ENCODE measurements at regions not wholly inside any gene's neighbourhood (a gene's known extent, or its start where the extent isn't known, plus 50 kb on each side); places are given as distances from the start of the nearest gene placed in this dataset.

DNA sequence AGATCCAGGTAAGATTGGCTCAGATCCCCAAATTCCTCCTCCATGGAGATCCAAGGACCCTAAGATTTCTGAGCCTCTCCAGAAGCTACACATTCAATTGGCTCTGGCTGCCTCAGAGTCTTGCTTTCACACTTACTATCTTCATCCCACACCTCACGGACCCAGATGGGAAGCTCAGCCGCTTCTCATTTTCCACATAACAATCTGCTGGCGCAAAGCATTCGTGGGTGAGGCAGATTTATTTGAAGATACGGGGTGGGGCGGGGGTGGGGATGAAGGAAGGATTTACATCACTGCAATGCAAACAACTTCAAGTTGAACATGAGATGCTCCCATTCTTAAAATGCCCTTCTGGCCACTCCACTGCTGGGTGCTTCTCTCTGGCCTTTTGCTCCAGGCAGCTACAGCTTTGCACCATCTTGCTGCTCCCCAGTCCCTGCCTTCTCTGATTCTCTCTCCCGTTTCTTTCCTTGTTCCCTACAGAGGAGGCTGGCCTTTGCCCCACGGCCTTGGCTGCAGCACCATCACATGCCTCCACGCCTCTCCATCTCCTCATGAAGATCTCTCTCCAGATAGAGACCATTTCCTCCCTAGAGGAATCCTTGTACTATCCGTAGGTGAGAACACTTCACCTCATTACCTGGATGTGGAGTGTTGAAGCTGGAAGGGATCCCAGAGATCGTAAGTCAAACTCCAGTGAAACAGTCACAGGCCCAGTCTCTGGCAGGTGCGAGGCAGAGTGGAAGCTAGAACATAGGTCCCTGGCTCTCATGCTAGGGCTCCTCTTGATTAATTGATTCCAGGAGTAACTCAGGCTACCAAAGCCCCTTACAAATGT, 175.9 kb downstream of the RPLP1 start:
- TF ChIP-seq, protein P1, sequence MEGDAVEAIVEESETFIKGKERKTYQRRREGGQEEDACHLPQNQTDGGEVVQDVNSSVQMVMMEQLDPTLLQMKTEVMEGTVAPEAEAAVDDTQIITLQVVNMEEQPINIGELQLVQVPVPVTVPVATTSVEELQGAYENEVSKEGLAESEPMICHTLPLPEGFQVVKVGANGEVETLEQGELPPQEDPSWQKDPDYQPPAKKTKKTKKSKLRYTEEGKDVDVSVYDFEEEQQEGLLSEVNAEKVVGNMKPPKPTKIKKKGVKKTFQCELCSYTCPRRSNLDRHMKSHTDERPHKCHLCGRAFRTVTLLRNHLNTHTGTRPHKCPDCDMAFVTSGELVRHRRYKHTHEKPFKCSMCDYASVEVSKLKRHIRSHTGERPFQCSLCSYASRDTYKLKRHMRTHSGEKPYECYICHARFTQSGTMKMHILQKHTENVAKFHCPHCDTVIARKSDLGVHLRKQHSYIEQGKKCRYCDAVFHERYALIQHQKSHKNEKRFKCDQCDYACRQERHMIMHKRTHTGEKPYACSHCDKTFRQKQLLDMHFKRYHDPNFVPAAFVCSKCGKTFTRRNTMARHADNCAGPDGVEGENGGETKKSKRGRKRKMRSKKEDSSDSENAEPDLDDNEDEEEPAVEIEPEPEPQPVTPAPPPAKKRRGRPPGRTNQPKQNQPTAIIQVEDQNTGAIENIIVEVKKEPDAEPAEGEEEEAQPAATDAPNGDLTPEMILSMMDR (IDR thresholded peaks at IDR 0.05): no peak
- no peak for TF ChIP-seq EP300 (IDR thresholded peaks at IDR 0.05)

Measured in esophagus muscularis mucosa (tissue), 3 donors.